ENCODE measurements at regions not wholly inside any gene's neighbourhood (a gene's known extent, or its start where the extent isn't known, plus 50 kb on each side); places are given as distances from the start of the nearest gene placed in this dataset.

- Histone ChIP-seq H3K27ac (ENCODE audit: low read depth in 2 of 2, low read length in 2 of 2) (no peak overlapping the region), H3K27me3 (ENCODE audit: control insufficient read depth, insufficient read depth, low read length) (no peaks in the 10 kb centered on the region), H3K9me3 (ENCODE audit: control insufficient read depth in 2 of 3, insufficient read depth in 1 of 3, low read length in 3 of 3) (no peaks in the 10 kb centered on the region), H3K36me3 (ENCODE audit: control insufficient read depth in 2 of 3, insufficient read depth in 3 of 3, low read length in 3 of 3) (no peaks in the 10 kb centered on the region), H3K9ac (ENCODE audit: low read length in 3 of 3) (no peak overlapping the region), H3K4me3 (ENCODE audit: low read length in 3 of 3) (no peak overlapping the region), H3K4me1 (ENCODE audit: control insufficient read depth in 2 of 3, insufficient read depth in 2 of 3, low read depth in 1 of 3, low read length in 3 of 3) (peaks cover 0 to 7% (median 0%) of the 10 kb centered on the region in 3 donors)
- intact Hi-C loops (cut with DNase I): no loop called here
- TF ChIP-seq CTCF (IDR thresholded peaks at IDR 0.05; ENCODE audit: borderline replicate concordance, extremely low read depth, insufficient read depth): no peak
- no peak for DNase-seq
- no peak for FAIRE-seq
These were observed 59.8 kb upstream of the HAO2 start for GRCh38 chr1:119308806-119309205.

- H3K9ac ChIP-seq (ENCODE audit: low read length in 3 of 3): no peak overlapping the region
- DNase-seq (peak in 1 of 5 donors; percentile 25), FAIRE-seq (no peak)
- intact Hi-C loops (cut with DNase I): no loop called here
- H3K27ac ChIP-seq (ENCODE audit: low read depth in 2 of 2, low read length in 2 of 2): no peak overlapping the region
- H3K9me3 ChIP-seq (ENCODE audit: control insufficient read depth in 2 of 3, insufficient read depth in 1 of 3, low read length in 3 of 3): no peaks in the 10 kb centered on the region
- H3K4me3 ChIP-seq (ENCODE audit: low read length in 3 of 3): no peak overlapping the region
- no peaks in the 10 kb centered on the region for H3K36me3 ChIP-seq (ENCODE audit: control insufficient read depth in 2 of 3, insufficient read depth in 3 of 3, low read length in 3 of 3)
- H3K4me1 ChIP-seq (ENCODE audit: control insufficient read depth in 2 of 3, insufficient read depth in 2 of 3, low read depth in 1 of 3, low read length in 3 of 3): peaks cover 0 to 9% (median 0%) of the 10 kb centered on the region in 3 donors
- H3K27me3 ChIP-seq (ENCODE audit: control insufficient read depth, insufficient read depth, low read length): no peaks in the 10 kb centered on the region
- TF ChIP-seq CTCF (IDR thresholded peaks at IDR 0.05; ENCODE audit: borderline replicate concordance, extremely low read depth, insufficient read depth): no peak
These were observed 58.3 kb upstream of the HAO2 start for GRCh38 chr1:119310301-119310700.

- H3K36me3 ChIP-seq (ENCODE audit: control insufficient read depth in 2 of 3, insufficient read depth in 3 of 3, low read length in 3 of 3): no peaks in the 10 kb centered on the region
- no peak for FAIRE-seq
- H3K27ac ChIP-seq (ENCODE audit: low read depth in 2 of 2, low read length in 2 of 2): no peak overlapping the region
- DNase-seq: no peak
- no peaks in the 10 kb centered on the region for H3K9me3 ChIP-seq (ENCODE audit: control insufficient read depth in 2 of 3, insufficient read depth in 1 of 3, low read length in 3 of 3)
- H3K27me3 ChIP-seq (ENCODE audit: control insufficient read depth, insufficient read depth, low read length): no peaks in the 10 kb centered on the region
- no peak overlapping the region for H3K4me3 ChIP-seq (ENCODE audit: low read length in 3 of 3)
- intact Hi-C loops (cut with DNase I): no loop called here
- no peak for TF ChIP-seq CTCF (IDR thresholded peaks at IDR 0.05; ENCODE audit: borderline replicate concordance, extremely low read depth, insufficient read depth)
- no peak overlapping the region for H3K9ac ChIP-seq (ENCODE audit: low read length in 3 of 3)
- H3K4me1 ChIP-seq (ENCODE audit: control insufficient read depth in 2 of 3, insufficient read depth in 2 of 3, low read depth in 1 of 3, low read length in 3 of 3): peaks cover 0 to 9% (median 0%) of the 10 kb centered on the region in 3 donors
These were observed 56.1 kb upstream of the HAO2 start for GRCh38 chr1:119312500-119312899.
